NCI-H774 (cell line): ENCODE measurements at regions not wholly inside any gene's neighbourhood (a gene's known extent, or its start where the extent isn't known, plus 50 kb on each side); places are given as distances from the start of the nearest gene placed in this dataset.

Experiments
- DNase-seq: peaks from one replicate; lab custom pipeline; 2025; lab: John Stamatoyannopoulos, UW

GRCh38 chr7:76149847-76150691 lies 51.6 kb upstream of the SRRM3 start:
- DNase-seq = no peak
